Mesenchymal stem cell (in vitro differentiated cells and primary cell): ENCODE measurements at regions not wholly inside any gene's neighbourhood (a gene's known extent, or its start where the extent isn't known, plus 50 kb on each side); places are given as distances from the start of the nearest gene placed in this dataset.

Source experiments
- DNase-seq: peaks from one replicate; pipeline ENCODE4 v3.0.0-alpha.2; 2013
- H2AFZ ChIP-seq: one replicate; pipeline ENCODE4 v1.6.1; 2013; ENCODE audit warnings: low read depth, mild to moderate bottlenecking, control low read depth, inconsistent platforms, low read length, moderate library complexity
- H2AK5ac ChIP-seq: 2 replicates; pipeline ENCODE4 v1.6.1; 2013; ENCODE audit warnings: low read length, moderate library complexity, mild to moderate bottlenecking, inconsistent platforms; ENCODE audit not compliant: severe bottlenecking
- H2BK120ac ChIP-seq: one replicate; pipeline ENCODE4 v1.6.1; 2013; ENCODE audit warnings: low read depth, mild to moderate bottlenecking, inconsistent platforms, low read length, moderate library complexity
- H2BK12ac ChIP-seq, 2 experiments: one replicate each; pipeline ENCODE4 v1.6.1; 2013; ENCODE audit warnings: inconsistent platforms in 2 of 2, low read length in 2 of 2, mild to moderate bottlenecking in 2 of 2, moderate library complexity in 2 of 2, control low read depth in 1 of 2
- H2BK15ac ChIP-seq: one replicate; pipeline ENCODE4 v1.6.1; 2013; ENCODE audit warnings: mild to moderate bottlenecking, low read depth, inconsistent platforms; ENCODE audit not compliant: poor library complexity, severe bottlenecking
- H2BK5ac ChIP-seq: 2 replicates; pipeline ENCODE4 v1.6.1; 2013; ENCODE audit warnings: low read depth, mild to moderate bottlenecking, low read length, control low read depth, inconsistent platforms; ENCODE audit not compliant: poor library complexity, severe bottlenecking
- H3K14ac ChIP-seq, 2 experiments: one replicate each; pipeline ENCODE4 v1.6.1; 2013; ENCODE audit warnings: inconsistent platforms in 2 of 2, low read length in 2 of 2, control low read depth in 1 of 2, mild to moderate bottlenecking in 1 of 2, moderate library complexity in 1 of 2
- H3K18ac ChIP-seq, 2 experiments: one replicate each; pipeline ENCODE4 v1.6.1; 2013; ENCODE audit warnings: inconsistent platforms in 2 of 2, low read length in 2 of 2, control low read depth in 1 of 2, low read depth in 1 of 2, mild to moderate bottlenecking in 1 of 2
- H3K23ac ChIP-seq, 2 experiments: one replicate each; pipeline ENCODE4 v1.6.1; 2013; ENCODE audit warnings: inconsistent platforms in 2 of 2, low read length in 2 of 2, mild to moderate bottlenecking in 2 of 2, moderate library complexity in 2 of 2, control low read depth in 1 of 2
- H3K27ac ChIP-seq: 2 replicates; pipeline ENCODE4 v1.5.1; 2013; ENCODE audit warnings: mild to moderate bottlenecking, moderate library complexity, low read length, control low read depth, inconsistent platforms; ENCODE audit not compliant: poor library complexity, severe bottlenecking
- H3K27me3 ChIP-seq, 2 experiments: 2 replicates each; pipeline versions ENCODE4 v1.6.1 to v1.7.0; 2013; ENCODE audit warnings: low read length in 2 of 2, mild to moderate bottlenecking in 2 of 2, moderate library complexity in 2 of 2, control low read depth in 1 of 2, inconsistent platforms in 1 of 2; ENCODE audit not compliant: control insufficient read depth in 1 of 2, insufficient read depth in 1 of 2
- H3K36me3 ChIP-seq, 2 experiments: 2 replicates each; pipeline versions ENCODE4 v1.6.1 to v1.7.0; 2013; ENCODE audit warnings: low read length in 2 of 2, control low read depth in 1 of 2, inconsistent platforms in 1 of 2, low read depth in 1 of 2, mild to moderate bottlenecking in 1 of 2; ENCODE audit not compliant: insufficient read depth in 2 of 2, control insufficient read depth in 1 of 2
- H3K4ac ChIP-seq, 2 experiments: one replicate each; pipeline ENCODE4 v1.6.1; 2013; ENCODE audit warnings: inconsistent platforms in 2 of 2, low read length in 2 of 2, mild to moderate bottlenecking in 2 of 2, moderate library complexity in 2 of 2, control low read depth in 1 of 2, low read depth in 1 of 2
- H3K4me1 ChIP-seq: 2 replicates; pipeline ENCODE4 v1.6.1; 2013; ENCODE audit warnings: low read depth, low read length, control low read depth; ENCODE audit not compliant: control insufficient read depth, insufficient read depth
- H3K4me2 ChIP-seq: 2 replicates; pipeline ENCODE4 v1.6.1; 2013; ENCODE audit warnings: low read length, mild to moderate bottlenecking, inconsistent platforms; ENCODE audit not compliant: poor library complexity, severe bottlenecking
- H3K4me3 ChIP-seq, 2 experiments: 2 replicates each; pipeline versions ENCODE4 v1.5.1 to v1.7.0; 2013; ENCODE audit warnings: low read length in 2 of 2, mild to moderate bottlenecking in 2 of 2, control low read depth in 1 of 2, low read depth in 1 of 2; ENCODE audit not compliant: insufficient read depth in 1 of 2
- H3K79me1 ChIP-seq: replicated peaks from 2 replicates; pipeline ENCODE4 v1.6.1; 2013; ENCODE audit warnings: mild to moderate bottlenecking, control low read depth, low read length, inconsistent platforms; ENCODE audit not compliant: poor library complexity, severe bottlenecking
- H3K9ac ChIP-seq: 2 replicates; pipeline ENCODE4 v1.7.0; 2013; ENCODE audit warnings: mild to moderate bottlenecking, low read length, moderate library complexity
- H3K9me3 ChIP-seq: 2 replicates; pipeline ENCODE4 v1.7.0; 2013; ENCODE audit warnings: mild to moderate bottlenecking, low read length; ENCODE audit not compliant: control insufficient read depth
- H4K8ac ChIP-seq: one replicate; pipeline ENCODE4 v1.6.1; 2013; ENCODE audit warnings: inconsistent platforms, mild to moderate bottlenecking, low read length, moderate library complexity
- H4K91ac ChIP-seq: one replicate; pipeline ENCODE4 v1.6.1; 2013; ENCODE audit warnings: mild to moderate bottlenecking, low read length, inconsistent platforms
- WGBS: methylation state at CpG from one replicate; pipeline ENCODE4 v1.1.7; 2013; ENCODE audit warnings: mixed read lengths; 5-methylcytosine and 5-hydroxymethylcytosine counted together

DNA sequence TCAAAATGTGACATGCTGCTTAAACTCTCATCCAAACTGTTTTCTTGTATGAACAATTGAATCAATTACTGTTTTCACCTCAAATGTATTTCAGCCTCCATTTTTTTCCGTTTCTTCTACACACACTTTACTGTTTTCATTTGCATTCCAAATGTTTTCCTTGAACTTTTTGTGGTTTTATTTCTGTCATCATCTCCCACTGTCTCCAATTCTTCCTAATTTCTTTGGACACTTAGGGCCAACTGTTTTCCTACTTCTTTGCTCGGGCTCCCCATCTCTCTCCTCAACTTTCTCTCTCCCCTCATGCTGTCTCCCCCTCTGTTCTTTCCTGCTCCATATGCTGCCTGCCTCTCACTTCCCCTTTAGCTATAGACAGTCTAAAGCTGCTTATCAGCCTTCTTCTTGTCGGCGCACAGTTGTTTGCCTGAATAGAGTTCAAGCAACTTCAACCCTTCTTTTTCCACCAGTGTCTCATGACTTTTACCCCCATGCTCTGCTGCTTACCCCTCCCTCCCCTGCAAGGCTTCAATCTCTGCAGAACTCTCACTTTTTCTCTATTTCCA is 443.4 kb downstream of the DTWD2 start:
- Histone ChIP-seq H4K91ac (no peak overlapping the region), H3K4me1 (no peaks in the 10 kb centered on the region), H3K14ac (no peak overlapping the region), H3K27ac (no peak overlapping the region), H2BK12ac (no peak overlapping the region), H2AK5ac (no peak overlapping the region), H2BK120ac (no peak overlapping the region), H2AFZ (no peak overlapping the region), H3K9ac (no peak overlapping the region), H2BK15ac (no peak overlapping the region), H4K8ac (no peak overlapping the region), H3K4me2 (no peak overlapping the region), H3K18ac (no peak overlapping the region), H3K9me3 (no peaks in the 10 kb centered on the region), H3K27me3 (no peaks in the 10 kb centered on the region), H3K36me3 (no peaks in the 10 kb centered on the region), H3K4ac (no peak overlapping the region), H3K79me1 (no peaks in the 10 kb centered on the region), H3K23ac (no peak overlapping the region), H2BK5ac (no peak overlapping the region), H3K4me3 (no peak overlapping the region)
- DNase-seq, result no peak
- WGBS, result 94% methylated on average over 4 of the region's 4 CpGs

- Histone ChIP-seq H3K9ac (no peak overlapping the region), H3K14ac (no peak overlapping the region), H4K8ac (no peak overlapping the region), H2BK120ac (no peak overlapping the region), H2BK5ac (no peak overlapping the region), H3K4me1 (no peaks in the 10 kb centered on the region), H3K4ac (no peak overlapping the region), H3K79me1 (no peaks in the 10 kb centered on the region), H4K91ac (no peak overlapping the region), H3K9me3 (no peaks in the 10 kb centered on the region), H3K4me3 (no peak overlapping the region), H3K4me2 (no peak overlapping the region), H2BK15ac (no peak overlapping the region), H3K27ac (no peak overlapping the region), H2BK12ac (no peak overlapping the region), H2AFZ (no peak overlapping the region), H2AK5ac (no peak overlapping the region), H3K27me3 (no peaks in the 10 kb centered on the region), H3K18ac (no peak overlapping the region), H3K23ac (no peak overlapping the region), H3K36me3 (no peaks in the 10 kb centered on the region)
- no peak for DNase-seq
- 88% methylated on average over 2 of the region's 2 CpGs for WGBS
These were observed 454.4 kb downstream of the DTWD2 start for GRCh38 chr5:118533923-118534322.

DNA sequence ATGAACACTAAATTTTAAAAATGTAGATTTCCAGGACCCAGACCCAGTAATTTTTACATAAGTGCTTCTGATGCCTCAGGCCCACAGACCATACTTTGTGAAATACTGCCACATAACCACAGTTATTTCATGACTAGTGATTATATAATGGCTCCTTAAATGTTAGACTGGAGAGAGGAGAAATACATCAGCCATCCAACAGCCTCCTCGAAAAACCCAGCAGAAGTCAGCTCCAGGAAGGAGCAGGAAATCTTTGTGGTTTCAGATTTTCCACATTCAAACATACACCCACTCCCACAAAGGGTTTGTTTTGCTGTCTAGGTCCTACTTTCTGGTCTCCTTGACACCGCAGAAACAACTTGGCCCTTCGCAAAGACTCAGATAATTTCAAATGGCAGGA is 455.2 kb downstream of the DTWD2 start:
- no peak overlapping the region for H3K14ac ChIP-seq
- no peak overlapping the region for H2BK120ac ChIP-seq
- H3K4me1 ChIP-seq, result no peaks in the 10 kb centered on the region
- H3K9me3 ChIP-seq, result no peaks in the 10 kb centered on the region
- H3K18ac ChIP-seq, result no peak overlapping the region
- H3K4me2 ChIP-seq, result no peak overlapping the region
- WGBS, result 86% methylated on average over 2 of the region's 3 CpGs
- H3K4me3 ChIP-seq, result no peak overlapping the region
- H2AK5ac ChIP-seq, result no peak overlapping the region
- no peak for DNase-seq
- no peak overlapping the region for H2BK12ac ChIP-seq
- no peaks in the 10 kb centered on the region for H3K27me3 ChIP-seq
- no peak overlapping the region for H3K9ac ChIP-seq
- H4K8ac ChIP-seq, result no peak overlapping the region
- no peak overlapping the region for H3K27ac ChIP-seq
- H4K91ac ChIP-seq, result no peak overlapping the region
- no peaks in the 10 kb centered on the region for H3K36me3 ChIP-seq
- no peak overlapping the region for H3K23ac ChIP-seq
- no peaks in the 10 kb centered on the region for H3K79me1 ChIP-seq
- H2BK5ac ChIP-seq, result no peak overlapping the region
- no peak overlapping the region for H3K4ac ChIP-seq
- H2AFZ ChIP-seq, result no peak overlapping the region
- H2BK15ac ChIP-seq, result no peak overlapping the region

- no peak overlapping the region for H4K8ac ChIP-seq
- DNase-seq, result no peak
- H3K27ac ChIP-seq, result no peak overlapping the region
- no peaks in the 10 kb centered on the region for H3K79me1 ChIP-seq
- H2BK5ac ChIP-seq, result no peak overlapping the region
- H3K27me3 ChIP-seq, result no peaks in the 10 kb centered on the region
- H3K14ac ChIP-seq, result no peak overlapping the region
- no peaks in the 10 kb centered on the region for H3K4me1 ChIP-seq
- no peak overlapping the region for H3K4me2 ChIP-seq
- no peak overlapping the region for H3K18ac ChIP-seq
- H2AK5ac ChIP-seq, result no peak overlapping the region
- no peak overlapping the region for H3K9ac ChIP-seq
- no peak overlapping the region for H2BK12ac ChIP-seq
- no peak overlapping the region for H4K91ac ChIP-seq
- 60% methylated on average over 1 of the region's 1 CpG for WGBS
- H3K4ac ChIP-seq, result no peak overlapping the region
- no peak overlapping the region for H2AFZ ChIP-seq
- H3K4me3 ChIP-seq, result no peak overlapping the region
- no peak overlapping the region for H3K23ac ChIP-seq
- H2BK120ac ChIP-seq, result no peak overlapping the region
- no peaks in the 10 kb centered on the region for H3K36me3 ChIP-seq
- no peak overlapping the region for H2BK15ac ChIP-seq
- H3K9me3 ChIP-seq, result no peaks in the 10 kb centered on the region
These were observed 457.1 kb downstream of the DTWD2 start for GRCh38 chr5:118531276-118531675.
